PFSK-1 (cell line): ENCODE measurements at regions not wholly inside any gene's neighbourhood (a gene's known extent, or its start where the extent isn't known, plus 50 kb on each side); places are given as distances from the start of the nearest gene placed in this dataset.

Experiments
- FOXP2 ChIP-seq: optimal IDR thresholded peaks from 2 replicates; pipeline ENCODE3; 2011; ENCODE audit warnings: borderline replicate concordance, control low read depth, inconsistent platforms; ENCODE audit not compliant: insufficient read depth; ENCODE audit errors: extremely low read length, extremely low read depth
- POLR2AphosphoS5 ChIP-seq: IDR thresholded peaks from 2 replicates; pipeline ENCODE4 v1.6.1; 2012; ENCODE audit warnings: low read depth, mild to moderate bottlenecking, control low read depth, low read length, moderate library complexity
- TF ChIP-seq, protein P1 (sequence below), 2 experiments: IDR thresholded peaks; 2 replicates each; pipeline versions ENCODE4 v1.6.1 to v1.8.0; 2011 to 2012; ENCODE audit warnings: low read depth in 2 of 2, low read length in 2 of 2, control low read depth in 1 of 2, inconsistent platforms in 1 of 2, mild to moderate bottlenecking in 1 of 2, moderate library complexity in 1 of 2; ENCODE audit not compliant: insufficient read depth in 1 of 2

- TF ChIP-seq POLR2AphosphoS5 (no peak), FOXP2 (no peak)
- TF ChIP-seq, protein P1, sequence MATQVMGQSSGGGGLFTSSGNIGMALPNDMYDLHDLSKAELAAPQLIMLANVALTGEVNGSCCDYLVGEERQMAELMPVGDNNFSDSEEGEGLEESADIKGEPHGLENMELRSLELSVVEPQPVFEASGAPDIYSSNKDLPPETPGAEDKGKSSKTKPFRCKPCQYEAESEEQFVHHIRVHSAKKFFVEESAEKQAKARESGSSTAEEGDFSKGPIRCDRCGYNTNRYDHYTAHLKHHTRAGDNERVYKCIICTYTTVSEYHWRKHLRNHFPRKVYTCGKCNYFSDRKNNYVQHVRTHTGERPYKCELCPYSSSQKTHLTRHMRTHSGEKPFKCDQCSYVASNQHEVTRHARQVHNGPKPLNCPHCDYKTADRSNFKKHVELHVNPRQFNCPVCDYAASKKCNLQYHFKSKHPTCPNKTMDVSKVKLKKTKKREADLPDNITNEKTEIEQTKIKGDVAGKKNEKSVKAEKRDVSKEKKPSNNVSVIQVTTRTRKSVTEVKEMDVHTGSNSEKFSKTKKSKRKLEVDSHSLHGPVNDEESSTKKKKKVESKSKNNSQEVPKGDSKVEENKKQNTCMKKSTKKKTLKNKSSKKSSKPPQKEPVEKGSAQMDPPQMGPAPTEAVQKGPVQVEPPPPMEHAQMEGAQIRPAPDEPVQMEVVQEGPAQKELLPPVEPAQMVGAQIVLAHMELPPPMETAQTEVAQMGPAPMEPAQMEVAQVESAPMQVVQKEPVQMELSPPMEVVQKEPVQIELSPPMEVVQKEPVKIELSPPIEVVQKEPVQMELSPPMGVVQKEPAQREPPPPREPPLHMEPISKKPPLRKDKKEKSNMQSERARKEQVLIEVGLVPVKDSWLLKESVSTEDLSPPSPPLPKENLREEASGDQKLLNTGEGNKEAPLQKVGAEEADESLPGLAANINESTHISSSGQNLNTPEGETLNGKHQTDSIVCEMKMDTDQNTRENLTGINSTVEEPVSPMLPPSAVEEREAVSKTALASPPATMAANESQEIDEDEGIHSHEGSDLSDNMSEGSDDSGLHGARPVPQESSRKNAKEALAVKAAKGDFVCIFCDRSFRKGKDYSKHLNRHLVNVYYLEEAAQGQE (IDR thresholded peaks at IDR 0.05; ENCODE audit: insufficient read depth in 1 of 2, low read depth in 2 of 2, low read length in 2 of 2) = no peak
These were observed 354.8 kb upstream of the TMEM132C start for GRCh38 chr12:127912035-127912665.
